ENCODE measurements at regions not wholly inside any gene's neighbourhood (a gene's known extent, or its start where the extent isn't known, plus 50 kb on each side); places are given as distances from the start of the nearest gene placed in this dataset.

- H3K27me3 ChIP-seq (replicated peaks; ENCODE audit: insufficient read depth, low read length), result no peaks in the 10 kb centered on the region
- no peak overlapping the region for H3K4me2 ChIP-seq (ENCODE audit: low read depth, low read length)
- H2AFZ ChIP-seq (ENCODE audit: low read length), result no peak overlapping the region
- no peak overlapping the region for H3K27ac ChIP-seq (ENCODE audit: low read length)
- peaks cover 27% of the 10 kb centered on the region for H3K4me1 ChIP-seq (ENCODE audit: low read length)
- H3K9me2 ChIP-seq (replicated peaks; ENCODE audit: insufficient read depth, low read length), result no peaks in the 10 kb centered on the region
- H3K79me2 ChIP-seq (ENCODE audit: low read length), result no peaks in the 10 kb centered on the region
- H3K9ac ChIP-seq (ENCODE audit: low read length), result no peak overlapping the region
- TF ChIP-seq EZH2 (optimal IDR thresholded peaks at IDR 0.05; ENCODE audit: low read depth, low read length) (no peak), EZH2phosphoT487 (IDR thresholded peaks at IDR 0.05; ENCODE audit: low read length) (no peak)
- TF ChIP-seq, protein P1, sequence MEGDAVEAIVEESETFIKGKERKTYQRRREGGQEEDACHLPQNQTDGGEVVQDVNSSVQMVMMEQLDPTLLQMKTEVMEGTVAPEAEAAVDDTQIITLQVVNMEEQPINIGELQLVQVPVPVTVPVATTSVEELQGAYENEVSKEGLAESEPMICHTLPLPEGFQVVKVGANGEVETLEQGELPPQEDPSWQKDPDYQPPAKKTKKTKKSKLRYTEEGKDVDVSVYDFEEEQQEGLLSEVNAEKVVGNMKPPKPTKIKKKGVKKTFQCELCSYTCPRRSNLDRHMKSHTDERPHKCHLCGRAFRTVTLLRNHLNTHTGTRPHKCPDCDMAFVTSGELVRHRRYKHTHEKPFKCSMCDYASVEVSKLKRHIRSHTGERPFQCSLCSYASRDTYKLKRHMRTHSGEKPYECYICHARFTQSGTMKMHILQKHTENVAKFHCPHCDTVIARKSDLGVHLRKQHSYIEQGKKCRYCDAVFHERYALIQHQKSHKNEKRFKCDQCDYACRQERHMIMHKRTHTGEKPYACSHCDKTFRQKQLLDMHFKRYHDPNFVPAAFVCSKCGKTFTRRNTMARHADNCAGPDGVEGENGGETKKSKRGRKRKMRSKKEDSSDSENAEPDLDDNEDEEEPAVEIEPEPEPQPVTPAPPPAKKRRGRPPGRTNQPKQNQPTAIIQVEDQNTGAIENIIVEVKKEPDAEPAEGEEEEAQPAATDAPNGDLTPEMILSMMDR (IDR thresholded peaks at IDR 0.05; ENCODE audit: low read length), result no peak
- H3K4me3 ChIP-seq (ENCODE audit: low read length), result no peak overlapping the region
- no peaks in the 10 kb centered on the region for H4K20me1 ChIP-seq (ENCODE audit: insufficient read depth, low read length)
- DNase-seq, result no peak
- H3K9me3 ChIP-seq (replicated peaks; ENCODE audit: insufficient read depth, low read length), result no peaks in the 10 kb centered on the region
- H3F3A ChIP-seq (ENCODE audit: insufficient read depth, low read length), result no peaks in the 10 kb centered on the region
- no peaks in the 10 kb centered on the region for H3K36me3 ChIP-seq (replicated peaks; ENCODE audit: insufficient read depth, low read length)
Observed at GRCh38 chr22:48116871-48117270, 1354.4 kb downstream of the TBC1D22A start.

- no peaks in the 10 kb centered on the region for H3K27me3 ChIP-seq (replicated peaks; ENCODE audit: insufficient read depth, low read length)
- H2AFZ ChIP-seq (ENCODE audit: low read length), result peak overlapping the region; percentile 44
- peak; percentile 63 for DNase-seq
- no peaks in the 10 kb centered on the region for H3F3A ChIP-seq (ENCODE audit: insufficient read depth, low read length)
- H3K79me2 ChIP-seq (ENCODE audit: low read length), result no peaks in the 10 kb centered on the region
- no peak overlapping the region for H3K9ac ChIP-seq (ENCODE audit: low read length)
- H3K4me3 ChIP-seq (ENCODE audit: low read length), result no peak overlapping the region
- H3K9me2 ChIP-seq (replicated peaks; ENCODE audit: insufficient read depth, low read length), result no peaks in the 10 kb centered on the region
- H3K9me3 ChIP-seq (replicated peaks; ENCODE audit: insufficient read depth, low read length), result no peaks in the 10 kb centered on the region
- TF ChIP-seq EZH2 (optimal IDR thresholded peaks at IDR 0.05; ENCODE audit: low read depth, low read length) (no peak), EZH2phosphoT487 (IDR thresholded peaks at IDR 0.05; ENCODE audit: low read length) (no peak)
- TF ChIP-seq, protein P1 (IDR thresholded peaks at IDR 0.05; ENCODE audit: low read length), result no peak
- no peaks in the 10 kb centered on the region for H3K36me3 ChIP-seq (replicated peaks; ENCODE audit: insufficient read depth, low read length)
- H3K27ac ChIP-seq (ENCODE audit: low read length), result peak overlapping the region; percentile 35; the same call in 1 of the 2 replicates
- H4K20me1 ChIP-seq (ENCODE audit: insufficient read depth, low read length), result no peaks in the 10 kb centered on the region
- H3K4me1 ChIP-seq (ENCODE audit: low read length), result peaks cover 13% of the 10 kb centered on the region
- H3K4me2 ChIP-seq (ENCODE audit: low read depth, low read length), result peak overlapping the region; percentile 9; the same call in 1 of the 2 replicates
Observed at GRCh38 chr22:48112687-48113521, 1350.5 kb downstream of the TBC1D22A start.

DNA sequence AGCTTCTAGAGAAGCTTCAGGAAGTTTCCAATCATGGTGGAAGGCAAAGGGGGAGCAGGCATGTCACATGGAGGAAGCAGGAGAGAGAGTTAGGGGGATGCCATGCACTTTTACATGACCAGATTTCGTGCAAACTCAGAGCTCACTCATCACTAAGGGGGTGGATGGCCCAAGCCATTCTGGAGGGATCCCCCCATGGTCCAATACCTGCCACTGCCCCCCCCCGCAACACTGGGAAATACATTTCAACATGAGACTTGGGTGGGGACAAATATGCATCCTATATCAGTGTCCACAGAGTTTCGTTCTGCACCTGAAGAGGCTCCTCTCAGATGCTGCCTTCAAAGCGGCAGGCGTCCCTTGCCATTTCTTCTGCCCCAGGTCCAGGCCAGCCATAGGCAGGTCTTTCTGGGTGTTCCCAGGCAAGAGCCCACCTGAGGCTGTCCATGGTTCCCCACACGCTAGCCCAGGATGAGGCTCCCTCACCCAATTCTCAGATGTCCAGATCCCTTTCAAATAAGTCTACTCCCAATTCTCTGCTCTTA is 1344.3 kb downstream of the TBC1D22A start:
- Histone ChIP-seq H3K9me3 (replicated peaks; ENCODE audit: insufficient read depth, low read length) (no peaks in the 10 kb centered on the region), H3K27me3 (replicated peaks; ENCODE audit: insufficient read depth, low read length) (no peaks in the 10 kb centered on the region), H3K4me3 (ENCODE audit: low read length) (no peak overlapping the region), H3K4me1 (ENCODE audit: low read length) (peaks cover 5% of the 10 kb centered on the region; the same call in 1 of the 2 replicates), H4K20me1 (ENCODE audit: insufficient read depth, low read length) (no peaks in the 10 kb centered on the region), H3K36me3 (replicated peaks; ENCODE audit: insufficient read depth, low read length) (no peaks in the 10 kb centered on the region), H3K9me2 (replicated peaks; ENCODE audit: insufficient read depth, low read length) (no peaks in the 10 kb centered on the region), H3F3A (ENCODE audit: insufficient read depth, low read length) (no peaks in the 10 kb centered on the region), H3K79me2 (ENCODE audit: low read length) (no peaks in the 10 kb centered on the region), H2AFZ (ENCODE audit: low read length) (no peak overlapping the region), H3K9ac (ENCODE audit: low read length) (no peak overlapping the region), H3K27ac (ENCODE audit: low read length) (no peak overlapping the region), H3K4me2 (ENCODE audit: low read depth, low read length) (no peak overlapping the region)
- no peak for DNase-seq
- TF ChIP-seq EZH2phosphoT487 (IDR thresholded peaks at IDR 0.05; ENCODE audit: low read length), result no peak
- no peak for TF ChIP-seq EZH2 (optimal IDR thresholded peaks at IDR 0.05; ENCODE audit: low read depth, low read length)
- TF ChIP-seq, protein P1 (IDR thresholded peaks at IDR 0.05; ENCODE audit: low read length), result no peak

Data from MM.1S (cell line).